Neural cell (in vitro differentiated cells): ENCODE measurements at regions not wholly inside any gene's neighbourhood (a gene's known extent, or its start where the extent isn't known, plus 50 kb on each side); places are given as distances from the start of the nearest gene placed in this dataset.

Source experiments
- H2AFZ ChIP-seq: fragments of 200-600, 300-800 bp; sonication (generic), shearing (Covaris generic); 2 replicates; pipeline ENCODE4 v1.6.0; 2014; ENCODE audit warnings: low read depth, mild to moderate bottlenecking, antibody characterized with exemption, low read length, moderate library complexity
- H3F3A ChIP-seq: fragments of 200-600 bp; shearing (Covaris generic); 2 replicates; pipeline ENCODE4 v1.6.1; 2016; ENCODE audit warnings: mild to moderate bottlenecking, moderate library complexity, mixed read lengths, antibody characterized with exemption, low read length; ENCODE audit not compliant: insufficient read depth, poor library complexity, severe bottlenecking
- H3K27ac ChIP-seq: fragments of 200-600, 300-800 bp; sonication (generic), shearing (Covaris generic); 2 replicates; pipeline ENCODE4 v1.5.1; 2014; ENCODE audit warnings: mild to moderate bottlenecking, low read length, moderate library complexity
- H3K27me3 ChIP-seq: fragments of 300-800, 200-600 bp; sonication (generic), shearing (Covaris generic); 2 replicates; pipeline ENCODE4 v1.6.0; 2014; ENCODE audit warnings: mild to moderate bottlenecking, low read depth, low read length, moderate library complexity; ENCODE audit not compliant: insufficient read depth
- H3K36me3 ChIP-seq: fragments of 300-800, 200-600 bp; sonication (generic), shearing (Covaris generic); 2 replicates; pipeline ENCODE4 v1.5.1; 2014; ENCODE audit warnings: mild to moderate bottlenecking, antibody characterized with exemption, low read length, moderate library complexity; ENCODE audit not compliant: insufficient read depth
- H3K4me2 ChIP-seq: fragments of 300-800, 200-600 bp; sonication (generic), shearing (Covaris generic); 2 replicates; pipeline ENCODE4 v1.6.0; 2014; ENCODE audit warnings: mild to moderate bottlenecking, low read length
- H3K4me3 ChIP-seq: fragments of 300-800, 200-600 bp; sonication (generic), shearing (Covaris generic); 2 replicates; pipeline ENCODE4 v1.5.1; 2014; ENCODE audit warnings: mild to moderate bottlenecking, low read length, moderate library complexity
- H3K79me2 ChIP-seq: fragments of 200-600 bp; shearing (Covaris generic); replicated peaks from 2 replicates; pipeline ENCODE4 v1.6.0; 2014; ENCODE audit warnings: mild to moderate bottlenecking, low read length, moderate library complexity; ENCODE audit not compliant: insufficient read depth
- H3K9ac ChIP-seq: fragments of 300-800, 200-600 bp; sonication (generic), shearing (Covaris generic); 2 replicates; pipeline ENCODE4 v1.6.1; 2016; ENCODE audit warnings: mild to moderate bottlenecking, low read length, mixed read lengths
- H3K9me2 ChIP-seq: fragments of 200-600 bp; shearing (Covaris generic); 2 replicates; pipeline ENCODE4 v1.6.1; 2016; ENCODE audit warnings: mild to moderate bottlenecking, low read length, mixed read lengths; ENCODE audit not compliant: insufficient read depth
- H3K9me3 ChIP-seq: fragments of 200-600, 300-800 bp; sonication (generic), shearing (Covaris generic); 2 replicates; pipeline ENCODE4 v1.6.1; 2016; ENCODE audit warnings: mild to moderate bottlenecking, mixed run types, low read length, moderate library complexity, mixed read lengths
- H4K20me1 ChIP-seq: fragments of 200-600 bp; shearing (Covaris generic); 2 replicates; pipeline ENCODE4 v1.6.1; 2016; ENCODE audit warnings: mild to moderate bottlenecking, mixed run types; ENCODE audit not compliant: insufficient read depth
- EP300 ChIP-seq: fragments of 450-650 bp; conservative IDR thresholded peaks from 2 replicates; pipeline ENCODE4 v1.6.1; 2014; ENCODE audit warnings: antibody characterized with exemption, mild to moderate bottlenecking, moderate library complexity; ENCODE audit not compliant: poor library complexity, severe bottlenecking
- EZH2 ChIP-seq: fragments of 200-600, 300-800 bp; shearing (Covaris generic), sonication (generic); IDR thresholded peaks from 2 replicates; pipeline ENCODE4 v1.6.1; 2014; ENCODE audit warnings: antibody characterized with exemption, low read length, borderline replicate concordance, mild to moderate bottlenecking; ENCODE audit not compliant: insufficient read depth, poor library complexity, severe bottlenecking
- MXI1 ChIP-seq: fragments of 450-650 bp; conservative IDR thresholded peaks from 2 replicates; pipeline ENCODE4 v1.6.1; 2014; ENCODE audit warnings: antibody characterized with exemption, mild to moderate bottlenecking; ENCODE audit not compliant: poor library complexity, severe bottlenecking
- POLR2AphosphoS5 ChIP-seq: IDR thresholded peaks from 2 replicates; pipeline ENCODE4 v1.6.1; 2012
- RAD21 ChIP-seq: fragments of 450-650 bp; conservative IDR thresholded peaks from 2 replicates; pipeline ENCODE4 v1.6.1; 2014; ENCODE audit warnings: antibody characterized with exemption, mild to moderate bottlenecking, moderate library complexity
- SMC3 ChIP-seq: fragments of 450-650 bp; conservative IDR thresholded peaks from 2 replicates; pipeline ENCODE4 v1.6.1; 2014; ENCODE audit warnings: antibody characterized with exemption, mild to moderate bottlenecking, moderate library complexity; ENCODE audit not compliant: poor library complexity
- TAF1 ChIP-seq: IDR thresholded peaks from 2 replicates; pipeline ENCODE4 v1.6.1; 2012; ENCODE audit warnings: low read depth
- TF ChIP-seq, protein P1 (sequence below): IDR thresholded peaks from 2 replicates; pipeline ENCODE4 v1.6.1; 2012; ENCODE audit warnings: borderline replicate concordance
- TF ChIP-seq, protein P2 (sequence below): fragments of 450-650 bp; IDR thresholded peaks from 2 replicates; pipeline ENCODE4 v1.5.1; 2014; ENCODE audit warnings: antibody characterized with exemption, mild to moderate bottlenecking, moderate library complexity; ENCODE audit not compliant: poor library complexity, severe bottlenecking

DNA sequence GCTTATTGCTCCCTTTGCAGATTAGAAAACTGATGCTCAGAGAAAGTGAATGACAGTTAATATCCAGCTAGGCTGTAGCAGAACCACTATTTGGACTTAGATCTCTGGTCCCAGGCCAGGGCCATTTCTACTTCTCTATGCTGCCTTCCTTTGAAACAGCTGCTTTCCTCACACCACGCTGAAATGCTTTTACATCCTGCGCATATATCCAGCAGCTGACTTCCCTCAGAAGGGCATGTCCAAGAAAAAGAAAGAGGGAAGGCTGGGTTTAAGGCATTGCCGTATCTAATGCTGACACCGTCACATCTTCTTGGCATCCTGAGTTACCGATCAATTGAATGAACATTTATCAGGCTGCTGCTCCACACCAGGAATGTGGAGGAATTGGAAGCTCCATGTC, 122.4 kb downstream of the UBE2U start:
- Histone ChIP-seq H3K4me2 (no peak overlapping the region), H4K20me1 (no peaks in the 10 kb centered on the region), H3K27me3 (no peaks in the 10 kb centered on the region), H3K9me3 (no peaks in the 10 kb centered on the region), H3K79me2 (no peaks in the 10 kb centered on the region), H3K9me2 (no peaks in the 10 kb centered on the region), H3K27ac (no peak overlapping the region), H3K4me3 (no peak overlapping the region), H3K36me3 (no peaks in the 10 kb centered on the region), H3K9ac (no peak overlapping the region), H3F3A (no peaks in the 10 kb centered on the region), H2AFZ (no peak overlapping the region)
- TF ChIP-seq, protein P1, sequence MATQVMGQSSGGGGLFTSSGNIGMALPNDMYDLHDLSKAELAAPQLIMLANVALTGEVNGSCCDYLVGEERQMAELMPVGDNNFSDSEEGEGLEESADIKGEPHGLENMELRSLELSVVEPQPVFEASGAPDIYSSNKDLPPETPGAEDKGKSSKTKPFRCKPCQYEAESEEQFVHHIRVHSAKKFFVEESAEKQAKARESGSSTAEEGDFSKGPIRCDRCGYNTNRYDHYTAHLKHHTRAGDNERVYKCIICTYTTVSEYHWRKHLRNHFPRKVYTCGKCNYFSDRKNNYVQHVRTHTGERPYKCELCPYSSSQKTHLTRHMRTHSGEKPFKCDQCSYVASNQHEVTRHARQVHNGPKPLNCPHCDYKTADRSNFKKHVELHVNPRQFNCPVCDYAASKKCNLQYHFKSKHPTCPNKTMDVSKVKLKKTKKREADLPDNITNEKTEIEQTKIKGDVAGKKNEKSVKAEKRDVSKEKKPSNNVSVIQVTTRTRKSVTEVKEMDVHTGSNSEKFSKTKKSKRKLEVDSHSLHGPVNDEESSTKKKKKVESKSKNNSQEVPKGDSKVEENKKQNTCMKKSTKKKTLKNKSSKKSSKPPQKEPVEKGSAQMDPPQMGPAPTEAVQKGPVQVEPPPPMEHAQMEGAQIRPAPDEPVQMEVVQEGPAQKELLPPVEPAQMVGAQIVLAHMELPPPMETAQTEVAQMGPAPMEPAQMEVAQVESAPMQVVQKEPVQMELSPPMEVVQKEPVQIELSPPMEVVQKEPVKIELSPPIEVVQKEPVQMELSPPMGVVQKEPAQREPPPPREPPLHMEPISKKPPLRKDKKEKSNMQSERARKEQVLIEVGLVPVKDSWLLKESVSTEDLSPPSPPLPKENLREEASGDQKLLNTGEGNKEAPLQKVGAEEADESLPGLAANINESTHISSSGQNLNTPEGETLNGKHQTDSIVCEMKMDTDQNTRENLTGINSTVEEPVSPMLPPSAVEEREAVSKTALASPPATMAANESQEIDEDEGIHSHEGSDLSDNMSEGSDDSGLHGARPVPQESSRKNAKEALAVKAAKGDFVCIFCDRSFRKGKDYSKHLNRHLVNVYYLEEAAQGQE: no peak
- no peak for TF ChIP-seq EZH2
- TF ChIP-seq SMC3: no peak
- no peak for TF ChIP-seq MXI1
- TF ChIP-seq, protein P2, sequence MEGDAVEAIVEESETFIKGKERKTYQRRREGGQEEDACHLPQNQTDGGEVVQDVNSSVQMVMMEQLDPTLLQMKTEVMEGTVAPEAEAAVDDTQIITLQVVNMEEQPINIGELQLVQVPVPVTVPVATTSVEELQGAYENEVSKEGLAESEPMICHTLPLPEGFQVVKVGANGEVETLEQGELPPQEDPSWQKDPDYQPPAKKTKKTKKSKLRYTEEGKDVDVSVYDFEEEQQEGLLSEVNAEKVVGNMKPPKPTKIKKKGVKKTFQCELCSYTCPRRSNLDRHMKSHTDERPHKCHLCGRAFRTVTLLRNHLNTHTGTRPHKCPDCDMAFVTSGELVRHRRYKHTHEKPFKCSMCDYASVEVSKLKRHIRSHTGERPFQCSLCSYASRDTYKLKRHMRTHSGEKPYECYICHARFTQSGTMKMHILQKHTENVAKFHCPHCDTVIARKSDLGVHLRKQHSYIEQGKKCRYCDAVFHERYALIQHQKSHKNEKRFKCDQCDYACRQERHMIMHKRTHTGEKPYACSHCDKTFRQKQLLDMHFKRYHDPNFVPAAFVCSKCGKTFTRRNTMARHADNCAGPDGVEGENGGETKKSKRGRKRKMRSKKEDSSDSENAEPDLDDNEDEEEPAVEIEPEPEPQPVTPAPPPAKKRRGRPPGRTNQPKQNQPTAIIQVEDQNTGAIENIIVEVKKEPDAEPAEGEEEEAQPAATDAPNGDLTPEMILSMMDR: no peak
- no peak for TF ChIP-seq TAF1
- no peak for TF ChIP-seq RAD21
- TF ChIP-seq EP300: no peak
- TF ChIP-seq POLR2AphosphoS5: no peak

DNA sequence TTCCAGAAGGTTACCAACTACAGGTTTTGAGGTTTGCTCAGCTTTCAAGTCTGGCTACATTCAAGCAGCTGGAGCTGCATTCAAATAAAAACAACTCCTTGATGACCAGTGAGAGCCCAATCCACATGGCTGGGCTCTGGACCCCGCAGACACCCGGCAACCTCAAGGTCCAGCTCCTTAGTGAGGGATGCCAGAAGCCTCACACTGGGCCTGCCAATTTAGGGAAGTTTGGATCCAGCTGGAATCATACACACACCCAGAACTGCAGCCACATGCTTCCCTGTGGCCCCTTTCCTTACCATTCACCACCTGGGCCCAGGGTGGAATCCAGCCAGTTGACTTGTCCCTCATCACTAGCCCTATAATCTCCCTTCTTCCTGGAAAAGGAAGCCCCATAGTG, 123.7 kb downstream of the UBE2U start:
- TF ChIP-seq EP300 (no peak), SMC3 (no peak), RAD21 (no peak), EZH2 (no peak), POLR2AphosphoS5 (no peak)
- H3K79me2 ChIP-seq: no peaks in the 10 kb centered on the region
- H3F3A ChIP-seq: no peaks in the 10 kb centered on the region
- H3K4me2 ChIP-seq: no peak overlapping the region
- no peak overlapping the region for H3K27ac ChIP-seq
- H3K27me3 ChIP-seq: no peaks in the 10 kb centered on the region
- no peaks in the 10 kb centered on the region for H3K9me2 ChIP-seq
- H3K9ac ChIP-seq: no peak overlapping the region
- H2AFZ ChIP-seq: no peak overlapping the region
- no peaks in the 10 kb centered on the region for H3K36me3 ChIP-seq
- no peak overlapping the region for H3K4me3 ChIP-seq
- no peaks in the 10 kb centered on the region for H4K20me1 ChIP-seq
- no peaks in the 10 kb centered on the region for H3K9me3 ChIP-seq

DNA sequence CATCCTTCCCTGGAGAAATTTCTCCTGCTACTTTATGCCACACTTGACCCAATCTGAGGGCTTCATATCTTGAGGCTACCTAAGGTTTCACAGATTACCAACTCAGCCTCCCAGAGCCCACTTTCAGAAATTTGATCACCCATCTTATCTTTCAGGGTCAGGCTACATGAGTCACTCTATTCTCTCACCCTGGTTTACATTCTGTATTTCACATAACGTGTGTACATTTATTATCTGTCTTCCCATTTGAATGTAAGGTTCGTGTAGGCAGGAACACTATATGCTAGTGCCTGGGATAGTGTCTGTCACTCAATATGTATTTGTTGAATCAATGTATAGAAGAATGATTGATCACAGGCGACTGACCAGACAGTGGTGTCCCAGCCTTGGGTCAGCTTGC, 124.8 kb downstream of the UBE2U start:
- Histone ChIP-seq H3K4me2 (no peak overlapping the region), H3K9me3 (no peaks in the 10 kb centered on the region), H3K36me3 (no peaks in the 10 kb centered on the region), H3F3A (no peaks in the 10 kb centered on the region), H2AFZ (no peak overlapping the region), H3K27me3 (no peaks in the 10 kb centered on the region), H3K27ac (no peak overlapping the region), H3K79me2 (no peaks in the 10 kb centered on the region), H4K20me1 (no peaks in the 10 kb centered on the region), H3K4me3 (no peak overlapping the region), H3K9ac (no peak overlapping the region), H3K9me2 (no peaks in the 10 kb centered on the region)
- TF ChIP-seq, protein P1: no peak
- no peak for TF ChIP-seq SMC3
- TF ChIP-seq EZH2: no peak
- no peak for TF ChIP-seq TAF1
- TF ChIP-seq, protein P2: no peak
- no peak for TF ChIP-seq EP300
- no peak for TF ChIP-seq RAD21
- no peak for TF ChIP-seq POLR2AphosphoS5
- TF ChIP-seq MXI1: no peak
